Fibroblast of peridontal ligament (primary cell): ENCODE measurements at regions not wholly inside any gene's neighbourhood (a gene's known extent, or its start where the extent isn't known, plus 50 kb on each side); places are given as distances from the start of the nearest gene placed in this dataset.

ENCODE experiments used
- DNase-seq: peaks from one replicate; pipeline ENCODE4 v3.0.0-alpha.2; 2010; ENCODE audit errors: extremely low read depth

- no peak for DNase-seq
These were observed 258.4 kb downstream of the BCL11A start for GRCh38 chr2:60294901-60295635.

GRCh38 chr2:60292242-60292641 lies 261.2 kb downstream of the BCL11A start:
- no peak for DNase-seq

GRCh38 chr2:60290509-60290908 lies 262.9 kb downstream of the BCL11A start:
- DNase-seq, result no peak

- no peak for DNase-seq
These were observed 267.7 kb downstream of the BCL11A start for GRCh38 chr2:60285626-60286316.

GRCh38 chr2:60283626-60284025 lies 269.8 kb downstream of the BCL11A start:
- no peak for DNase-seq

GRCh38 chr2:60282886-60283285 lies 270.6 kb downstream of the BCL11A start:
- no peak for DNase-seq

GRCh38 chr2:60281730-60282129 lies 271.7 kb downstream of the BCL11A start:
- no peak for DNase-seq

GRCh38 chr2:60280238-60280637 lies 273.2 kb downstream of the BCL11A start:
- no peak for DNase-seq

- DNase-seq, result no peak
These were observed 274.5 kb downstream of the BCL11A start for GRCh38 chr2:60278906-60279305.

- no peak for DNase-seq
These were observed 277.5 kb downstream of the BCL11A start for GRCh38 chr2:60275958-60276357.

- no peak for DNase-seq
These were observed 279.6 kb downstream of the BCL11A start for GRCh38 chr2:60273836-60274235.

GRCh38 chr2:60271713-60272112 lies 281.7 kb downstream of the BCL11A start:
- no peak for DNase-seq

GRCh38 chr2:60271131-60271530 lies 282.3 kb downstream of the BCL11A start:
- DNase-seq, result no peak

GRCh38 chr2:60268661-60269060 lies 284.8 kb downstream of the BCL11A start:
- no peak for DNase-seq

GRCh38 chr2:60268032-60268431 lies 285.4 kb downstream of the BCL11A start:
- DNase-seq, result no peak

- DNase-seq, result no peak
These were observed 286.3 kb downstream of the BCL11A start for GRCh38 chr2:60267122-60267521.

GRCh38 chr2:60262178-60262577 lies 291.3 kb downstream of the BCL11A start:
- no peak for DNase-seq

GRCh38 chr2:60260639-60261296 lies 292.7 kb downstream of the BCL11A start:
- DNase-seq, result no peak

- no peak for DNase-seq
These were observed 293.7 kb downstream of the BCL11A start for GRCh38 chr2:60259781-60260180.

- no peak for DNase-seq
These were observed 300.8 kb downstream of the BCL11A start for GRCh38 chr2:60252581-60253150.

GRCh38 chr2:60251247-60251646 lies 302.2 kb downstream of the BCL11A start:
- DNase-seq, result no peak

- no peak for DNase-seq
These were observed 303.6 kb downstream of the BCL11A start for GRCh38 chr2:60249879-60250278.

GRCh38 chr2:60247471-60247870 lies 306.0 kb downstream of the BCL11A start:
- no peak for DNase-seq
